ENCODE measurements at regions not wholly inside any gene's neighbourhood (a gene's known extent, or its start where the extent isn't known, plus 50 kb on each side); places are given as distances from the start of the nearest gene placed in this dataset.

DNA sequence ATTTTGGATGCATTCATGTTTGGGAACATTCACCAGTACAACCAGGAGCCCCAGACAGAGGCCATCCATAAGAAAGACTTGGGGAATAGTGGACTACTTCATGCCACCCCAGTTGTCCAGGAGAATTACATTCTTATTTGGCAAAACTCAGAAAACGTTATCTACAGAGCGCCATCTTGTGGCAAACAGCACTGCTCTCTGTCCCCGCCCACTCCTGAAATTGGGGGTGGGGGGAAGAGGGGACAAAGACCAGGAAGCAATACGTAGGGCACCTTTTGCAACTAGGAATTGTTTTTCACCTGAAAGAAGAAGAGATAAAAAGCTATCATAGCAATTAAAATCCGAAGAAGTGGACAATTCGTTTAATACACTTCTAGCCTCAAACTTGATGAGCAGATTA is 134.6 kb upstream of the MGMT start:
- Mint-ChIP-seq H3K9me3 (ENCODE audit: insufficient read depth) (no peaks in the 10 kb centered on the region), H3K27me3 (ENCODE audit: low read depth) (no peaks in the 10 kb centered on the region), H3K4me3 (no peak overlapping the region), H3K4me1 (ENCODE audit: low read depth) (no peaks in the 10 kb centered on the region), H3K27ac (no peak overlapping the region), H3K36me3 (ENCODE audit: low read depth) (no peaks in the 10 kb centered on the region)
- ATAC-seq (no peak), DNase-seq (peak; percentile 28)
- ChIA-PET POLR2A (no interaction called here), CTCF (interaction anchor here (0.7 to 2.1 kb wide), 7 partner anchors 36 to 304 kb away, joined by 3 to 20 read pairs (median 5); no protein-coding TSS in a partner anchor)

DNA sequence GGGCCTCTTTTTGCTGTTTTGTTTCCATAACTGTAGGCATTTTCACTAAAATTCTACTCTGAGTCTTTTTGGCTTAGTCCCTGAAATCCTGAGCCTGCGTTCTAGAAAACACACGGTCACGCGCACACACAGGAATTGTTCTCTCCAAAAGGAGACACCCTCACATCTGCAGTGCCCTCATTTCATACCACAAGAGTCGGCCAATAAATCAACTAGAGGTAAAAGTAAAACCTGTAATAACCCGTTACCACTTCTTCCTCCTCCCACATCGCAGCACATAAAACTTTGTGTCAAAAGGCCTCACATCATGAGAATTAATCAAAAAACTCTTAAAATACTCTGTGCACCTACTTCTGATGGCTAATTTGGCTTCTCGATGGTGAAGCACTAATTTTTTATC is 133.3 kb upstream of the MGMT start:
- ChIA-PET POLR2A (no interaction called here), CTCF (interaction anchor here (0.6 to 2.1 kb wide), 6 partner anchors 35 to 323 kb away, joined by 3 to 9 read pairs (median 3); no protein-coding TSS in a partner anchor)
- ATAC-seq (no peak), DNase-seq (no peak)
- Mint-ChIP-seq H3K36me3 (ENCODE audit: low read depth) (no peaks in the 10 kb centered on the region), H3K4me3 (no peak overlapping the region), H3K27ac (no peak overlapping the region), H3K9me3 (ENCODE audit: insufficient read depth) (no peaks in the 10 kb centered on the region), H3K4me1 (ENCODE audit: low read depth) (no peaks in the 10 kb centered on the region), H3K27me3 (ENCODE audit: low read depth) (no peaks in the 10 kb centered on the region)

DNA sequence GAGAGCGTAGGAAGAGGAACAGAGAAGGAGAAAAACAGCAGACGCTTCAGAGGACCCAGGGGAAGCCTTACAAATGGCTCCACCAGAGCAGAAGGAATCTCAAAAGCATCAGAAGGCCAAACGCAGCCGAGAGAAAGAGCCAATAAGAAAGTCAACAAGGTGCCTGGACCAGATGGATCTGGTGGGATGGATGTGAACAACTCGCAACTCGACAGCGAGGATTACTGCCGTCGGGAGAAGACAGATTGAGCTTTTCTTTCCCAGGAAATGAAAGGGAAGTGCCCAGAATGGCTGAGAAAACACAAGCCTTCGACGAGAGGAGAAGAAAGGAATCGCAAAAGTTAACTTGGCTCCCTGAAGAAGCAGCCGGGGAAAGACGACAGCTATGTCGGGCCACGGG is 132.8 kb upstream of the MGMT start:
- no peaks in the 10 kb centered on the region for H3K4me1 Mint-ChIP-seq (ENCODE audit: low read depth)
- no peaks in the 10 kb centered on the region for H3K36me3 Mint-ChIP-seq (ENCODE audit: low read depth)
- no peaks in the 10 kb centered on the region for H3K27me3 Mint-ChIP-seq (ENCODE audit: low read depth)
- POLR2A ChIA-PET = no interaction called here
- no peak overlapping the region for H3K27ac Mint-ChIP-seq
- H3K4me3 Mint-ChIP-seq = no peak overlapping the region
- no peak for DNase-seq
- no peaks in the 10 kb centered on the region for H3K9me3 Mint-ChIP-seq (ENCODE audit: insufficient read depth)
- no peak for ATAC-seq
- CTCF ChIA-PET = no interaction called here

DNA sequence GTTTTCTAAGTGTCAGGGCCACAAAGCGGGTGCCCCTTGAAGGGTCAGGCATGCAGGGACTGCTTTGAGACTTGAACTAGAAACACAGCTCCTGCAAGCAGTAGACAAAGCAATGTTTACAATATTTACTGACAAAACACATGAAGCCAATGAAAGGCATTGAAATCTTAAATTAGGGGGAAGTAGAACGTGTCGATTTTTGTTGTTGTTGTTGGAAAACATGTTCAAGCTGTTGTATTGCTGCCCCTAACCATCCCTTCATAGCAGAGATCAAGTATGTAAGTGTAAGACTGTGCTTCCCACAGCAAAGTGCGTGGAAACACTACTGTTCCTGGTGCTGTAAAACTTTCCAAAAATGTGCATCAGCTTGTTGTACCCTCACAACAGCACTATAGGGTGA is 131.6 kb upstream of the MGMT start:
- Mint-ChIP-seq H3K4me1 (ENCODE audit: low read depth) (no peaks in the 10 kb centered on the region), H3K9me3 (ENCODE audit: insufficient read depth) (no peaks in the 10 kb centered on the region), H3K36me3 (ENCODE audit: low read depth) (no peaks in the 10 kb centered on the region), H3K27me3 (ENCODE audit: low read depth) (no peaks in the 10 kb centered on the region), H3K27ac (no peak overlapping the region), H3K4me3 (no peak overlapping the region)
- DNase-seq (no peak), ATAC-seq (no peak)
- POLR2A ChIA-PET = no interaction called here
- CTCF ChIA-PET = interaction anchor here (0.9 kb wide), 1 partner anchor 304 kb away, joined by 4 read pairs; no protein-coding TSS in a partner anchor

DNA sequence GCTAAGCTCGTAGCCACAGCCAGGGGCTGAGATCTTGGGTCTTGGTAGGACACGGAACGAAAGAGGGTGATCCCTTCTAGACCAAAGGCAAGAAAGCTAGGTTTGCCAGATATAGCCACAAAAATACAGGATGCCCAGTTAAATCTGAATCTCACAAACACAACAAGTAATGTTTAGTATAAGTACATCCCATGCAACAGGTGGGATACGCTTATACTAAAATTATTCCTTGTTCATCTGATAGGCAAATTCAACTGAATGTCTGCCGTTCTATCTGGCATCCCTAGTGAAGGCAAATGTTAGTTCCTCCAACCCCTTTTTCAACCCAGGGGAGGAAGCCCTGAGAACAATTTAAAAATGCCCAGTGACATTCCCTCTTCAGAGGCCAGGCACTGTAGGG is 131.1 kb upstream of the MGMT start:
- CTCF ChIA-PET = interaction anchor here (0.9 kb wide), 1 partner anchor 304 kb away, joined by 4 read pairs; no protein-coding TSS in a partner anchor
- Mint-ChIP-seq H3K27me3 (ENCODE audit: low read depth) (no peaks in the 10 kb centered on the region), H3K9me3 (ENCODE audit: insufficient read depth) (no peaks in the 10 kb centered on the region), H3K4me3 (no peak overlapping the region), H3K36me3 (ENCODE audit: low read depth) (no peaks in the 10 kb centered on the region), H3K27ac (no peak overlapping the region), H3K4me1 (ENCODE audit: low read depth) (no peaks in the 10 kb centered on the region)
- ATAC-seq (no peak), DNase-seq (no peak)
- POLR2A ChIA-PET = no interaction called here

DNA sequence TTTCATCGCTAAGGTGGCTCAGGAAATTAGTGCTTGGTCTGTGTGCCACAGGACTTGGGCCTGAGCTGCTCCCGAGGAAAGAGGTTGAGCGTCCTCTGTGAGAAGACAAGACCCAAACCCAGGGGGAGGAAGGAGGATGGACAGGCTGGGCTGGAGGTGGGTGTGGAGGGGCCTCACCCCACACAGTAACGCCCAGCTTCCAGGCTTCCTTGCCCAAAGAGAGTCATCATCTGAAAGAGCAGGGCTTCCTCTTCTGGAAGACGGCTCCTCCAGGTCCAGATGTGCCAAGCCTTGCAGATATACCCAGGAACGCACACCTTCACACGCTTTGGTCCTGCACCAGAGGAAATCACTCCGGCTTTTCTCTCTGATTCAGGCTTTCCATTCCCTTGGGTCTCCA is 127.8 kb upstream of the MGMT start:
- Mint-ChIP-seq H3K36me3 (ENCODE audit: low read depth) (no peaks in the 10 kb centered on the region), H3K27me3 (ENCODE audit: low read depth) (no peaks in the 10 kb centered on the region), H3K4me3 (no peak overlapping the region), H3K9me3 (ENCODE audit: insufficient read depth) (no peaks in the 10 kb centered on the region), H3K27ac (no peak overlapping the region), H3K4me1 (ENCODE audit: low read depth) (no peaks in the 10 kb centered on the region)
- DNase-seq (no peak), ATAC-seq (no peak)
- ChIA-PET CTCF (no interaction called here), POLR2A (no interaction called here)

DNA sequence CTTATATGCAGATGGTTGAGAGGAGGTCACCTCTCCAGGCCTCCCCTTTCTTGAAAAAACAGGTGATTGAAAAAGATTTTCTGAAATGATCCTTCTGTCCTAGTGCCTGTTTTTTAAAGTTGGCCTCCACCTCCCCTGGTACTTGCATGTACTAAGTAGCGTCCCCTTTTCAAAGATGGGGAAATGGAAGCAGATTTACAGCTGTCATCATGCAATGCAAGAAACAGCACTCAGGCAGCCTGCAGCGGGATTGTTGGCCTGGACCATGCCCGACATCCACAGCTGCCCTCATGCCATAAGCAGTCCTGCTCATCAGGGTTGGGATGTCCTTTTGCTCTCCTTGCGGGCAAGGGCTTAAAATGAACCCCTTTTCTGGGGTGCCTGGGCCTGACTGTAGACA is 127.2 kb upstream of the MGMT start:
- ATAC-seq (no peak), DNase-seq (no peak)
- Mint-ChIP-seq H3K27ac (no peak overlapping the region), H3K36me3 (ENCODE audit: low read depth) (no peaks in the 10 kb centered on the region), H3K9me3 (ENCODE audit: insufficient read depth) (no peaks in the 10 kb centered on the region), H3K27me3 (ENCODE audit: low read depth) (no peaks in the 10 kb centered on the region), H3K4me3 (no peak overlapping the region), H3K4me1 (ENCODE audit: low read depth) (no peaks in the 10 kb centered on the region)
- ChIA-PET CTCF (no interaction called here), POLR2A (no interaction called here)

DNA sequence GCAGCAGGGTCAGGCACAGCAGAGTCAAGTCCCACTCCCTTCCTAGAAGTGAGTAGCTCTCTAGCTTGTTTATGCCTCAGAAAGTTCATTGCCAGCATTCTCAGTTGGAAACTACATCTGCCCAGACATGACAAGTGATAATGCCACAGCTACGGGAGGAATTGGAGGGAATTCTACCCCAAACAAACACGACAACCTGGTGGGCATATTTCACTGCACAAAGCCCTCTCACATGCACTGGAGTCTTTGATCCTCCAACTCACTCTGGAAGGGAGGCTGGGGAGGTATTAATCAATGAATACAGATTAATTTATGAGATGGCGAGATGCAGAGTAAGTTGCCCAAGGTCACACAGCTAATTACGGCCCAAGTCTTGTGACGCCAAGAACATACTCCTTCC is 126.0 kb upstream of the MGMT start:
- Mint-ChIP-seq H3K36me3 (ENCODE audit: low read depth) (no peaks in the 10 kb centered on the region), H3K27ac (no peak overlapping the region), H3K4me1 (ENCODE audit: low read depth) (no peaks in the 10 kb centered on the region), H3K27me3 (ENCODE audit: low read depth) (no peaks in the 10 kb centered on the region), H3K4me3 (no peak overlapping the region), H3K9me3 (ENCODE audit: insufficient read depth) (no peaks in the 10 kb centered on the region)
- ChIA-PET POLR2A (interaction anchor here (0.6 kb wide), 1 partner anchor 287 kb away, joined by 4 read pairs; no protein-coding TSS in a partner anchor), CTCF (no interaction called here)
- DNase-seq (no peak), ATAC-seq (no peak)

DNA sequence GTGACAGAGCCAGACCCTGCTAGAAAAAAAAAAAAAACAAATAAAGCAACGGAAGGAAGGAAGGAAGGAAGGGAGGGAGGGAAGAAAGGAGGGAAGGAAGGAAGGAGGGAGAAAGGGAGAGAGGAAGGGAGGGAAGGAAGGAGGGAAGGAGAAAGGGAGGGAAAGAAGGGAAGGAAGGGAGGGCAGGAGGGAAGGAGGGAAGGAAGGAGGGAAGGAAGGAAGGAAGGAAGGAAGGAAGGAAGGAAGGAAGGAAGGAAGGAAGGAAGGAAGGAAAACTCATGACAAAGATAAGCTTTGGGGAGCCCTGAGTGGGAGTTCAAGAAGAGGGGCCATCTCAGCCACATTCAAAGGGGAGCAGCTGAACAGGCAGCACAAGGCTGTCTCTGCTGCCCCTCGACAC is 124.7 kb upstream of the MGMT start:
- ATAC-seq = no peak

DNA sequence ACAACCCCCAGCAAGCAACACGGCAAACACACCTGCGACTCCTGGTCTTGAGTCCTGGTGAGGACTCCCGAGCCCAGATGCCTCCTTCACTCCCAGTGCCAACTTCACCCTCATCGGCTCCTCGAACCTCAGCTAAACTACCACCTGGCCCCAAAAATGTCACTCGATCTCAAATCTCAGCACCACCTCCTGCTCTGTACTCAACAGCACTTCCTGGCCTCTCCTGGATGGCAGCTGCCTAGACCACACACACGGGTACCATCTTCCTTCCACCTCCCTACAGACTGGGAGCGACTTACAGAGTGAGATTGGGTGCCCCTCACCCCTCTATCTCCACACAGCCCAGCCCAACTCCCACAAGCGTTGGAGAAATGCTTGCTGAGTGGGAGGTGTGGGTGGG is 123.9 kb upstream of the MGMT start:
- Mint-ChIP-seq H3K4me1 (ENCODE audit: low read depth) (no peaks in the 10 kb centered on the region), H3K27ac (no peak overlapping the region), H3K4me3 (no peak overlapping the region), H3K9me3 (ENCODE audit: insufficient read depth) (no peaks in the 10 kb centered on the region), H3K36me3 (ENCODE audit: low read depth) (no peaks in the 10 kb centered on the region), H3K27me3 (ENCODE audit: low read depth) (no peaks in the 10 kb centered on the region)
- ATAC-seq = no peak
- ChIA-PET POLR2A (no interaction called here), CTCF (no interaction called here)
- DNase-seq = no peak

More for the DNA sequence above, 124.7 kb upstream of the MGMT start:
- ChIA-PET CTCF (no interaction called here), POLR2A (no interaction called here)
- Mint-ChIP-seq H3K4me3 (no peak overlapping the region), H3K27ac (no peak overlapping the region), H3K9me3 (ENCODE audit: insufficient read depth) (no peaks in the 10 kb centered on the region), H3K4me1 (ENCODE audit: low read depth) (no peaks in the 10 kb centered on the region), H3K27me3 (ENCODE audit: low read depth) (no peaks in the 10 kb centered on the region), H3K36me3 (ENCODE audit: low read depth) (no peaks in the 10 kb centered on the region)
- DNase-seq = no peak

DNA sequence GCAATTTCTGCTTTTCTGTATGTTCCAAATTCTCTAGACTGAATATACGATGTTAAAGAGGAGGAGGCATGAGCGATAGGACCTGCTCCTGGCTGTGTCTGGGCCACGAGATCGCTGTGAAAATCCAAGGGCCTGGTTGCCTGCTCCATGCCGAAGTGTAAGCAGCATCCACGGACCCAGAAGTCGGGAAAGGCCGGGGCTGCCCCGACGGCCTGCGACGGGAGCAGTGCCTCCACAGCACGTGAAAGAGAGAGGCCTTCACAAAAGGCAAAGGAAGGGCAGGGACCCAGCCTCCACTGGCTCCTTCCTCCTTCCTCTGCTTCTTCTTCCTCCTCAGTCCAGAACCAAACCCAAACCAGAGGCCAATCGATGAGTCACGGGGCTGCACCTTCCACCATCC is 122.9 kb upstream of the MGMT start:
- ChIA-PET CTCF (no interaction called here), POLR2A (no interaction called here)
- H3K27ac Mint-ChIP-seq = no peak overlapping the region
- no peaks in the 10 kb centered on the region for H3K27me3 Mint-ChIP-seq (ENCODE audit: low read depth)
- no peak for ATAC-seq
- H3K9me3 Mint-ChIP-seq (ENCODE audit: insufficient read depth) = no peaks in the 10 kb centered on the region
- no peaks in the 10 kb centered on the region for H3K36me3 Mint-ChIP-seq (ENCODE audit: low read depth)
- H3K4me1 Mint-ChIP-seq (ENCODE audit: low read depth) = no peaks in the 10 kb centered on the region
- no peak overlapping the region for H3K4me3 Mint-ChIP-seq
- DNase-seq = no peak

DNA sequence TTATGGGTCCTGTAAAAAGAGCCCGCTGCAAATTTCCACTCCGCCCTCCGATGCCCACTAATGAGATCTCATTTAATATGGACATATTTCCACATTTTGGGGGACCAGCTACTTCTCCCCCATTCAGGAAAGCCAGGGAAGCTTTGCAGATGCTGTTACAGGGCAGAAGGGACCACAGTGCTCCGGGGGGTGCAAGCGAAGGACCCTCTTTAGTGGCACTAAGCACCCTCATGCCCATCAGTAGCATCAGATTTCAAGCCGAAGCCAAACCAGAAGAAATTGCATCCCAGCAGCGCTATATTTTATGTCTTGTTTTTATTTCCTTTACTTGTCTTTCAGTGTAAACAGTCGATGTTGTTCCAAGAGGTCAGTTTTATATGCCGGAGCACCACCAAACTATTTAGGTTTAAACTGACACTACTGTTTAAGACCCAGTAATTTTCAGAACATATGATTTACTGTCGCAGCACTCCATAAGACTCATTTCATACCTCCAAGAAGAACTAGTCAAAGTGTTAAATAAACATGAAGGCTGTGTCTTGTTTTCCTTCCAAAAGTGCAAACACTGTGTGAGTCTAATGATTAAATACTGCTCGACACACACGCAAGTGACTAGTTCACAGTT is 122.2 kb upstream of the MGMT start:
- DNase-seq (no peak), ATAC-seq (no peak)
- Mint-ChIP-seq H3K27ac (no peak overlapping the region), H3K27me3 (ENCODE audit: low read depth) (no peaks in the 10 kb centered on the region), H3K4me1 (ENCODE audit: low read depth) (no peaks in the 10 kb centered on the region), H3K9me3 (ENCODE audit: insufficient read depth) (no peaks in the 10 kb centered on the region), H3K36me3 (ENCODE audit: low read depth) (no peaks in the 10 kb centered on the region), H3K4me3 (no peak overlapping the region)
- POLR2A ChIA-PET = no interaction called here
- CTCF ChIA-PET = no interaction called here

DNA sequence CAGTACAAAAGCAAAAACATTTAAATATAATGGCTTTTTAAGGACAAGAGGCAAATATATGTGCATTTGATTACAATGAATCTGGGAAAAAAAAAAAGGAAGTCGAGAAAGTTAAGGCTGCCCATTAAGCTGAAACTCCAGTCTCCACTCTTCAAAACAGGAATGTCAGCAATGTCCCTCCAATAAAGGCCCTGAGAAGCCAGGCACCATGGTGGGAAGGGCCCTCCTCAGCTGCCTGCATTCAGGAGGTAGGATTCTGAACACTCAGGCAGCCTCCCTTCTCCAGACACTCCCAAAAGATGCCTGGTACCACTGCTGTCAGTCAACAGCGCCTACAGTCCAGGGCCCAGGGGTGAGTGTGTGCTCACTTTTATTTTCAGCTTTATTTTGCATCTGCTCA is 121.3 kb upstream of the MGMT start:
- POLR2A ChIA-PET = no interaction called here
- H3K36me3 Mint-ChIP-seq (ENCODE audit: low read depth) = no peaks in the 10 kb centered on the region

More for the DNA sequence above, 121.3 kb upstream of the MGMT start:
- CTCF ChIA-PET = no interaction called here
- DNase-seq = no peak
- Mint-ChIP-seq H3K4me1 (ENCODE audit: low read depth) (no peaks in the 10 kb centered on the region), H3K4me3 (no peak overlapping the region), H3K9me3 (ENCODE audit: insufficient read depth) (no peaks in the 10 kb centered on the region), H3K27ac (no peak overlapping the region), H3K27me3 (ENCODE audit: low read depth) (no peaks in the 10 kb centered on the region)
- ATAC-seq = no peak
